NB4 (cell line): ENCODE measurements at regions not wholly inside any gene's neighbourhood (a gene's known extent, or its start where the extent isn't known, plus 50 kb on each side); places are given as distances from the start of the nearest gene placed in this dataset.

Experiments
- DNase-seq: peaks from one replicate; pipeline ENCODE4 v3.0.0; 2010; ENCODE audit warnings: low read depth
- H3K4me3 ChIP-seq: one replicate; pipeline ENCODE4 v1.5.1; 2011; ENCODE audit warnings: mild to moderate bottlenecking, low read depth, low read length, moderate library complexity
- CTCF ChIP-seq: IDR thresholded peaks from one replicate; pipeline ENCODE4 v1.5.1; 2012; ENCODE audit warnings: low read depth, low read length
- MAX ChIP-seq: IDR thresholded peaks from 2 replicates; pipeline ENCODE4 v1.6.1; 2011; ENCODE audit warnings: low read depth, low read length
- MYC ChIP-seq: IDR thresholded peaks from 2 replicates; pipeline ENCODE4 v1.6.1; 2011; ENCODE audit warnings: low read depth, low read length
- POLR2A ChIP-seq: IDR thresholded peaks from 2 replicates; pipeline ENCODE4 v1.6.1; 2011; ENCODE audit warnings: mild to moderate bottlenecking; ENCODE audit not compliant: insufficient read length; ENCODE audit errors: extremely low read depth

GRCh38 chr2:236704887-236705286 lies 135.3 kb downstream of the ACKR3 start:
- no peak overlapping the region for H3K4me3 ChIP-seq

GRCh38 chr2:236705295-236706105 lies 135.9 kb downstream of the ACKR3 start:
- no peak for DNase-seq
- no peak overlapping the region for H3K4me3 ChIP-seq
- no peak for TF ChIP-seq MYC
- TF ChIP-seq POLR2A, result no peak
- no peak for TF ChIP-seq CTCF
- TF ChIP-seq MAX, result no peak

More at GRCh38 chr2:236704887-236705286, 135.3 kb downstream of the ACKR3 start:
- no peak for TF ChIP-seq POLR2A
- TF ChIP-seq MYC, result no peak
- no peak for TF ChIP-seq MAX
- TF ChIP-seq CTCF, result no peak
- no peak for DNase-seq

GRCh38 chr2:236706288-236706687 lies 136.7 kb downstream of the ACKR3 start:
- TF ChIP-seq MAX, result no peak
- no peak for DNase-seq
- no peak overlapping the region for H3K4me3 ChIP-seq

GRCh38 chr2:236706803-236707202 lies 137.2 kb downstream of the ACKR3 start:
- H3K4me3 ChIP-seq, result no peak overlapping the region
- no peak for DNase-seq
- no peak for TF ChIP-seq MAX

- H3K4me3 ChIP-seq, result no peak overlapping the region
- DNase-seq, result peak; percentile 17
- no peak for TF ChIP-seq CTCF
- TF ChIP-seq MAX, result no peak
- no peak for TF ChIP-seq MYC
- no peak for TF ChIP-seq POLR2A
Measured at GRCh38 chr2:236711440-236711839, 141.8 kb downstream of the ACKR3 start.

GRCh38 chr2:236712304-236712703 lies 142.7 kb downstream of the ACKR3 start:
- no peak overlapping the region for H3K4me3 ChIP-seq
- no peak for TF ChIP-seq POLR2A
- TF ChIP-seq CTCF, result no peak
- TF ChIP-seq MAX, result no peak
- TF ChIP-seq MYC, result no peak
- DNase-seq, result no peak
